WTC11 (cell line): ENCODE measurements at regions not wholly inside any gene's neighbourhood (a gene's known extent, or its start where the extent isn't known, plus 50 kb on each side); places are given as distances from the start of the nearest gene placed in this dataset.

Experiments
- TF ChIP-seq, protein P1 (sequence below): fragments of 200-600 bp; IDR thresholded peaks from 2 replicates; pipeline ENCODE4 v1.8.0; 2022; ENCODE audit warnings: antibody characterized with exemption
- TF ChIP-seq, protein P2 (sequence below): sonication (generic); formaldehyde crosslinking; conservative IDR thresholded peaks from 2 replicates; pipeline ENCODE4 v1.8.1; 2022; ENCODE audit warnings: mild to moderate bottlenecking, missing genetic modification reagents

DNA sequence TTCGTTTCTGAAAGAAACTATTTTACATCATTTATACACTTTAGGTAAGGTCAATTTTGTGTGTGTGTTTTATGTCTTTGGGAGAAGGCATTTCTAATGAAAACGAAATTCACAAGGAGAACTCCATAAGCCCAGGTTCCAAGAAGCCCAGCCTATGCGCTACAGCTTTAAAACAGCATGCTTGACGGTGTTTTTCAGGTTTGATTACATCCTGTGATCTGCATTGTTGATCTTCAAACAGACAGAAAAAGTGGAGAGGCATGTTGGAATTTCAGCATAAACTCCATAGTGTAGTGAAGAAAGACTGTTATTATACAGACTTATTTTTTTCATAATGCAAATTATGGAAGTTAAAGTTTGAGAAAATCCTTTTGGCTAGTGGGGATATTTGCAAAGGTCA, 187.6 kb downstream of the TEX36 start:
- TF ChIP-seq, protein P1, sequence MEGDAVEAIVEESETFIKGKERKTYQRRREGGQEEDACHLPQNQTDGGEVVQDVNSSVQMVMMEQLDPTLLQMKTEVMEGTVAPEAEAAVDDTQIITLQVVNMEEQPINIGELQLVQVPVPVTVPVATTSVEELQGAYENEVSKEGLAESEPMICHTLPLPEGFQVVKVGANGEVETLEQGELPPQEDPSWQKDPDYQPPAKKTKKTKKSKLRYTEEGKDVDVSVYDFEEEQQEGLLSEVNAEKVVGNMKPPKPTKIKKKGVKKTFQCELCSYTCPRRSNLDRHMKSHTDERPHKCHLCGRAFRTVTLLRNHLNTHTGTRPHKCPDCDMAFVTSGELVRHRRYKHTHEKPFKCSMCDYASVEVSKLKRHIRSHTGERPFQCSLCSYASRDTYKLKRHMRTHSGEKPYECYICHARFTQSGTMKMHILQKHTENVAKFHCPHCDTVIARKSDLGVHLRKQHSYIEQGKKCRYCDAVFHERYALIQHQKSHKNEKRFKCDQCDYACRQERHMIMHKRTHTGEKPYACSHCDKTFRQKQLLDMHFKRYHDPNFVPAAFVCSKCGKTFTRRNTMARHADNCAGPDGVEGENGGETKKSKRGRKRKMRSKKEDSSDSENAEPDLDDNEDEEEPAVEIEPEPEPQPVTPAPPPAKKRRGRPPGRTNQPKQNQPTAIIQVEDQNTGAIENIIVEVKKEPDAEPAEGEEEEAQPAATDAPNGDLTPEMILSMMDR = no peak
- TF ChIP-seq, protein P2, sequence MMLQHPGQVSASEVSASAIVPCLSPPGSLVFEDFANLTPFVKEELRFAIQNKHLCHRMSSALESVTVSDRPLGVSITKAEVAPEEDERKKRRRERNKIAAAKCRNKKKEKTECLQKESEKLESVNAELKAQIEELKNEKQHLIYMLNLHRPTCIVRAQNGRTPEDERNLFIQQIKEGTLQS (CRISPR knock-in tag) = no peak
